ENCODE measurements at regions not wholly inside any gene's neighbourhood (a gene's known extent, or its start where the extent isn't known, plus 50 kb on each side); places are given as distances from the start of the nearest gene placed in this dataset.

- TF ChIP-seq MAX (IDR thresholded peaks at IDR 0.05) (no peak), CREB1 (IDR thresholded peaks at IDR 0.05; ENCODE audit: low read depth) (no peak), FOXM1 (IDR thresholded peaks at IDR 0.05; ENCODE audit: borderline replicate concordance, low read depth) (no peak), RAD21 (IDR thresholded peaks at IDR 0.05; ENCODE audit: low read depth) (no peak), TAF1 (IDR thresholded peaks at IDR 0.05; ENCODE audit: low read depth) (no peak), CEBPB (IDR thresholded peaks at IDR 0.05) (no peak), REST (IDR thresholded peaks at IDR 0.05; ENCODE audit: low read depth) (no peak), TEAD4 (IDR thresholded peaks at IDR 0.05) (no peak), USF1 (IDR thresholded peaks at IDR 0.05) (no peak), EGR1 (IDR thresholded peaks at IDR 0.05) (no peak), NFIC (IDR thresholded peaks at IDR 0.05) (no peak), TCF12 (IDR thresholded peaks at IDR 0.05; ENCODE audit: low read depth) (no peak), ZBTB7A (IDR thresholded peaks at IDR 0.05; ENCODE audit: low read depth) (no peak), YY1 (IDR thresholded peaks at IDR 0.05; ENCODE audit: low read depth) (no peak), EP300 (IDR thresholded peaks at IDR 0.05; ENCODE audit: borderline replicate concordance) (no peak)
Measured at GRCh38 chr9:82458296-82458695, 469.7 kb downstream of the SPATA31D1 start.

GRCh38 chr9:82466616-82467260, 478.2 kb downstream of the SPATA31D1 start:
- no peak for TF ChIP-seq YY1 (IDR thresholded peaks at IDR 0.05; ENCODE audit: low read depth)
- no peak for TF ChIP-seq EGR1 (IDR thresholded peaks at IDR 0.05)

GRCh38 chr9:82467436-82467835, 478.9 kb downstream of the SPATA31D1 start:
- TF ChIP-seq USF1 (IDR thresholded peaks at IDR 0.05) = no peak
- TF ChIP-seq REST (IDR thresholded peaks at IDR 0.05; ENCODE audit: low read depth) = no peak
- TF ChIP-seq TCF12 (IDR thresholded peaks at IDR 0.05; ENCODE audit: low read depth) = no peak
- no peak for TF ChIP-seq YY1 (IDR thresholded peaks at IDR 0.05; ENCODE audit: low read depth)
- no peak for TF ChIP-seq RAD21 (IDR thresholded peaks at IDR 0.05; ENCODE audit: low read depth)
- TF ChIP-seq NFIC (IDR thresholded peaks at IDR 0.05) = no peak
- TF ChIP-seq TEAD4 (IDR thresholded peaks at IDR 0.05) = no peak
- no peak for TF ChIP-seq CREB1 (IDR thresholded peaks at IDR 0.05; ENCODE audit: low read depth)
- no peak for TF ChIP-seq MAX (IDR thresholded peaks at IDR 0.05)
- no peak for TF ChIP-seq ZBTB7A (IDR thresholded peaks at IDR 0.05; ENCODE audit: low read depth)
- no peak for TF ChIP-seq FOXM1 (IDR thresholded peaks at IDR 0.05; ENCODE audit: borderline replicate concordance, low read depth)
- TF ChIP-seq EP300 (IDR thresholded peaks at IDR 0.05; ENCODE audit: borderline replicate concordance) = no peak
- no peak for TF ChIP-seq EGR1 (IDR thresholded peaks at IDR 0.05)
- no peak for TF ChIP-seq TAF1 (IDR thresholded peaks at IDR 0.05; ENCODE audit: low read depth)
- TF ChIP-seq CEBPB (IDR thresholded peaks at IDR 0.05) = no peak

GRCh38 chr9:82474235-82474634, 485.7 kb downstream of the SPATA31D1 start:
- TF ChIP-seq TAF1 (IDR thresholded peaks at IDR 0.05; ENCODE audit: low read depth) = no peak
- no peak for TF ChIP-seq EGR1 (IDR thresholded peaks at IDR 0.05)
- TF ChIP-seq CEBPB (IDR thresholded peaks at IDR 0.05) = no peak
- TF ChIP-seq NFIC (IDR thresholded peaks at IDR 0.05) = no peak
- no peak for TF ChIP-seq FOXM1 (IDR thresholded peaks at IDR 0.05; ENCODE audit: borderline replicate concordance, low read depth)
- no peak for TF ChIP-seq USF1 (IDR thresholded peaks at IDR 0.05)
- no peak for TF ChIP-seq MAX (IDR thresholded peaks at IDR 0.05)
- no peak for TF ChIP-seq ZBTB7A (IDR thresholded peaks at IDR 0.05; ENCODE audit: low read depth)
- TF ChIP-seq REST (IDR thresholded peaks at IDR 0.05; ENCODE audit: low read depth) = no peak
- TF ChIP-seq EP300 (IDR thresholded peaks at IDR 0.05; ENCODE audit: borderline replicate concordance) = no peak
- no peak for TF ChIP-seq CREB1 (IDR thresholded peaks at IDR 0.05; ENCODE audit: low read depth)
- TF ChIP-seq RAD21 (IDR thresholded peaks at IDR 0.05; ENCODE audit: low read depth) = no peak
- no peak for TF ChIP-seq YY1 (IDR thresholded peaks at IDR 0.05; ENCODE audit: low read depth)
- TF ChIP-seq TCF12 (IDR thresholded peaks at IDR 0.05; ENCODE audit: low read depth) = no peak
- TF ChIP-seq TEAD4 (IDR thresholded peaks at IDR 0.05) = no peak

All from Ishikawa (cell line).